Panc1 (cell line): ENCODE measurements at regions not wholly inside any gene's neighbourhood (a gene's known extent, or its start where the extent isn't known, plus 50 kb on each side); places are given as distances from the start of the nearest gene placed in this dataset.

ENCODE experiments used
- ATAC-seq: fragments of 200-7000 bp; cut with Tn5 transposase; 2 replicates; pipeline ENCODE4 v1.9.1; 2020; ENCODE audit warnings: mild to moderate bottlenecking, moderate library complexity
- BruUV-seq: library from RNA; stranded (reverse); fragments of 400-500 nt; replicated peaks from 2 replicates; lab custom pipeline; 2021; lab: Mats Ljungman, UMichigan
- CTCF ChIA-PET: fragments of 300-600 bp; sonication (Branson Sonifier 250); formaldehyde crosslinking; loops from one replicate; lab custom pipeline; 2022; ENCODE audit warnings: antibody characterized with exemption; lab: Charles Lee
- POLR2A ChIA-PET: fragments of 300-600 bp; sonication (Branson Sonifier 250); formaldehyde crosslinking; loops from one replicate; lab custom pipeline; 2022; ENCODE audit warnings: antibody characterized with exemption; lab: Charles Lee
- DNase-seq: peaks from one replicate; pipeline ENCODE4 v3.0.0-alpha.2; 2010; ENCODE audit warnings: low read depth, low spot score
- H3K27ac ChIP-seq: 2 replicates; pipeline ENCODE4 v1.5.1; 2011; ENCODE audit warnings: mild to moderate bottlenecking, low read length, inconsistent platforms
- H3K27me3 ChIP-seq: fragments of 200-500 bp; sonication (Bioruptor generic); 2 replicates; pipeline ENCODE4 v1.6.0; 2014; ENCODE audit warnings: low read length, inconsistent platforms; ENCODE audit not compliant: control insufficient read depth, insufficient read depth
- H3K36me3 ChIP-seq: fragments of 200-500 bp; sonication (Bioruptor generic); 2 replicates; pipeline ENCODE4 v1.5.1; 2014; ENCODE audit warnings: inconsistent platforms, mild to moderate bottlenecking, low read length, moderate library complexity; ENCODE audit not compliant: control insufficient read depth, insufficient read depth
- H3K4me1 ChIP-seq: 2 replicates; pipeline ENCODE4 v1.5.1; 2011; ENCODE audit warnings: inconsistent platforms, mild to moderate bottlenecking, low read length, moderate library complexity; ENCODE audit not compliant: control insufficient read depth, insufficient read depth
- H3K4me3 ChIP-seq, 2 experiments: 2 replicates each; pipeline ENCODE4 v1.5.1; 2011 to 2012; ENCODE audit warnings: low read depth in 2 of 2, low read length in 2 of 2, mild to moderate bottlenecking in 2 of 2, inconsistent platforms in 1 of 2, moderate library complexity in 1 of 2
- H3K9me3 ChIP-seq: fragments of 200-500 bp; sonication (Bioruptor generic); 2 replicates; pipeline ENCODE4 v1.5.1; 2014; ENCODE audit warnings: low read depth, mild to moderate bottlenecking, inconsistent platforms, low read length, moderate library complexity; ENCODE audit not compliant: control insufficient read depth, insufficient read depth
- POLR2AphosphoS5 ChIP-seq: IDR thresholded peaks from 2 replicates; pipeline ENCODE4 v1.6.1; 2012; ENCODE audit warnings: mild to moderate bottlenecking, low read depth, low read length, moderate library complexity
- REST ChIP-seq, 2 experiments: IDR thresholded peaks; 2 replicates each; pipeline ENCODE4 v1.6.1; 2011 to 2012; ENCODE audit warnings: low read depth in 2 of 2, control low read depth in 1 of 2, low read length in 1 of 2, mild to moderate bottlenecking in 1 of 2, moderate library complexity in 1 of 2; ENCODE audit not compliant: insufficient read depth in 1 of 2
- SIN3A ChIP-seq: IDR thresholded peaks from 2 replicates; pipeline ENCODE4 v1.6.1; 2012; ENCODE audit warnings: low read depth, mild to moderate bottlenecking, low read length, moderate library complexity, borderline replicate concordance; ENCODE audit not compliant: insufficient read depth
- TCF7L2 ChIP-seq: IDR thresholded peaks from 2 replicates; pipeline ENCODE4 v1.6.1; 2011; ENCODE audit warnings: mild to moderate bottlenecking, low read depth, low read length, inconsistent platforms
- in situ Hi-C: cut with HindIII; loops from 2 replicates; pipeline ENCODE4 v1.10.0; 2016; ENCODE audit warnings: low sequenced_read_pairs, low pct_unique_long_range_greater_than_20kb
- intact Hi-C: fragments of 100-400 bp; cut with micrococcal nuclease; formaldehyde crosslinking; loops from one replicate; pipeline ENCODE4 v1.10.0; 2022; ENCODE audit not compliant: unreplicated experiment
- TF ChIP-seq, protein P1 (sequence below): fragments of 450-650 bp; IDR thresholded peaks from 2 replicates; pipeline ENCODE4 v1.5.1; 2017; ENCODE audit warnings: mild to moderate bottlenecking

GRCh38 chr2:221200184-221200839, 371.8 kb downstream of the EPHA4 start:
- in situ Hi-C loops: no loop called here
- intact Hi-C loops: no loop called here
- Histone ChIP-seq H3K4me1 (no peaks in the 10 kb centered on the region), H3K9me3 (no peaks in the 10 kb centered on the region), H3K27ac (no peak overlapping the region), H3K27me3 (no peaks in the 10 kb centered on the region), H3K36me3 (no peaks in the 10 kb centered on the region), H3K4me3 (no peak overlapping the region)
- ATAC-seq (no peak), DNase-seq (no peak)
- BruUV-seq: no TSS peak
- ChIA-PET POLR2A (no interaction called here), CTCF (interaction anchor here (0.7 kb wide), 1 partner anchor 172 kb away, joined by 3 read pairs; no protein-coding TSS in a partner anchor)
- no peak for TF ChIP-seq REST (IDR thresholded peaks at IDR 0.05; ENCODE audit: insufficient read depth in 1 of 2, low read depth in 2 of 2, low read length in 1 of 2)
- no peak for TF ChIP-seq POLR2AphosphoS5
- TF ChIP-seq, protein P1, sequence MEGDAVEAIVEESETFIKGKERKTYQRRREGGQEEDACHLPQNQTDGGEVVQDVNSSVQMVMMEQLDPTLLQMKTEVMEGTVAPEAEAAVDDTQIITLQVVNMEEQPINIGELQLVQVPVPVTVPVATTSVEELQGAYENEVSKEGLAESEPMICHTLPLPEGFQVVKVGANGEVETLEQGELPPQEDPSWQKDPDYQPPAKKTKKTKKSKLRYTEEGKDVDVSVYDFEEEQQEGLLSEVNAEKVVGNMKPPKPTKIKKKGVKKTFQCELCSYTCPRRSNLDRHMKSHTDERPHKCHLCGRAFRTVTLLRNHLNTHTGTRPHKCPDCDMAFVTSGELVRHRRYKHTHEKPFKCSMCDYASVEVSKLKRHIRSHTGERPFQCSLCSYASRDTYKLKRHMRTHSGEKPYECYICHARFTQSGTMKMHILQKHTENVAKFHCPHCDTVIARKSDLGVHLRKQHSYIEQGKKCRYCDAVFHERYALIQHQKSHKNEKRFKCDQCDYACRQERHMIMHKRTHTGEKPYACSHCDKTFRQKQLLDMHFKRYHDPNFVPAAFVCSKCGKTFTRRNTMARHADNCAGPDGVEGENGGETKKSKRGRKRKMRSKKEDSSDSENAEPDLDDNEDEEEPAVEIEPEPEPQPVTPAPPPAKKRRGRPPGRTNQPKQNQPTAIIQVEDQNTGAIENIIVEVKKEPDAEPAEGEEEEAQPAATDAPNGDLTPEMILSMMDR: no peak
- no peak for TF ChIP-seq TCF7L2
- TF ChIP-seq SIN3A: no peak

GRCh38 chr2:221202431-221202830, 369.7 kb downstream of the EPHA4 start:
- H3K9me3 ChIP-seq: no peaks in the 10 kb centered on the region
- no peak for ATAC-seq
- TF ChIP-seq SIN3A (no peak), POLR2AphosphoS5 (no peak), REST (IDR thresholded peaks at IDR 0.05; ENCODE audit: insufficient read depth in 1 of 2, low read depth in 2 of 2, low read length in 1 of 2) (no peak), TCF7L2 (no peak)
- TF ChIP-seq, protein P1: no peak
- no peaks in the 10 kb centered on the region for H3K27me3 ChIP-seq
- H3K36me3 ChIP-seq: no peaks in the 10 kb centered on the region
- in situ Hi-C loops (no loop called here), intact Hi-C loops (no loop called here)
- ChIA-PET CTCF (no interaction called here), POLR2A (no interaction called here)
- DNase-seq: no peak
- no TSS peak for BruUV-seq
- no peak overlapping the region for H3K4me3 ChIP-seq
- no peaks in the 10 kb centered on the region for H3K4me1 ChIP-seq
- H3K27ac ChIP-seq: no peak overlapping the region
